ENCODE measurements at regions not wholly inside any gene's neighbourhood (a gene's known extent, or its start where the extent isn't known, plus 50 kb on each side); places are given as distances from the start of the nearest gene placed in this dataset.

DNA sequence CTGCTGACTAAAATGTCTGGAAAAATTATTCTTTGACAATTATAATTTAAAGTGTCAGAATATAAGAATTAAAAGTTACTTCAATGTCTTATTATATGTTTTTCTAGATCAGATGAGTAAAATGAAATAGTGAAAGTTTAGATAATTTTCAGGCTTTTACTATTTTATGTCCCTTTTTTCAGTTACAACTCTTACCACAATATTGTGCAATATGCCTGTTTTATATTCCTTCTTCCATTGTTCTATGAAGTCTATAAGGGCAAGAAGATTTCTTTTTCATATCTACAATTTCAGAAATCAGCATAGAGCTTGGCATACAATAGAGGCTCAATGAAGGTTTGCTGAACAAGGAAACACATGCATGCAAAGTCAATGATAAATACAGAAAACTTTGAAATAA lies 401.2 kb upstream of the HTR1E start:
- intact Hi-C loops (cut with DNase I), result no loop called here
- Histone ChIP-seq H3K4me3 (no peak overlapping the region), H3K4me1 (no peaks in the 10 kb centered on the region), H3K36me3 (no peaks in the 10 kb centered on the region), H3K27ac (no peak overlapping the region), H3K27me3 (no peaks in the 10 kb centered on the region), H3K9me3 (no peaks in the 10 kb centered on the region)
- DNase-seq (no peak), ATAC-seq (no peak)
- TF ChIP-seq, protein P1, sequence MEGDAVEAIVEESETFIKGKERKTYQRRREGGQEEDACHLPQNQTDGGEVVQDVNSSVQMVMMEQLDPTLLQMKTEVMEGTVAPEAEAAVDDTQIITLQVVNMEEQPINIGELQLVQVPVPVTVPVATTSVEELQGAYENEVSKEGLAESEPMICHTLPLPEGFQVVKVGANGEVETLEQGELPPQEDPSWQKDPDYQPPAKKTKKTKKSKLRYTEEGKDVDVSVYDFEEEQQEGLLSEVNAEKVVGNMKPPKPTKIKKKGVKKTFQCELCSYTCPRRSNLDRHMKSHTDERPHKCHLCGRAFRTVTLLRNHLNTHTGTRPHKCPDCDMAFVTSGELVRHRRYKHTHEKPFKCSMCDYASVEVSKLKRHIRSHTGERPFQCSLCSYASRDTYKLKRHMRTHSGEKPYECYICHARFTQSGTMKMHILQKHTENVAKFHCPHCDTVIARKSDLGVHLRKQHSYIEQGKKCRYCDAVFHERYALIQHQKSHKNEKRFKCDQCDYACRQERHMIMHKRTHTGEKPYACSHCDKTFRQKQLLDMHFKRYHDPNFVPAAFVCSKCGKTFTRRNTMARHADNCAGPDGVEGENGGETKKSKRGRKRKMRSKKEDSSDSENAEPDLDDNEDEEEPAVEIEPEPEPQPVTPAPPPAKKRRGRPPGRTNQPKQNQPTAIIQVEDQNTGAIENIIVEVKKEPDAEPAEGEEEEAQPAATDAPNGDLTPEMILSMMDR (IDR thresholded peaks at IDR 0.05), result no peak

DNA sequence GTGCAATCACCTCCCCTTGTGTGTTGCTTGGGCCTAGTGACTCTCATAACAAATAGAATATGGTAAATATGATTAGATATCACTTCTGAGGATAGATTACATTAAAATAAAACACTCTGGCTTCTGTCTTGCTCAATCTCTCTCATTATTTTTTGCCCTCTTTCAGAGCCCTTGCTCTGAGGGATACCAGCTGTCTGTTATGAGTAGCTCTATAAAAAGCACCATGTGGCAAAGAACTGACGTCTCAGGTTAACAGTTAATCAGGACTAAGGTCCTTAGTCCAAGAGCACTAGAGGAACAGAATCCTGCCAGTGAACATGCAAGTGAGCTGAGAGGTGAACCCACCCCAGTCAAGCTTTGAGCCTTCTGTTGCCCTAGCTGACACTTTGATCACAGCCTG lies 402.2 kb upstream of the HTR1E start:
- Histone ChIP-seq H3K4me3 (no peak overlapping the region), H3K27me3 (no peaks in the 10 kb centered on the region), H3K9me3 (no peaks in the 10 kb centered on the region), H3K4me1 (no peaks in the 10 kb centered on the region), H3K36me3 (no peaks in the 10 kb centered on the region), H3K27ac (no peak overlapping the region)
- DNase-seq, result no peak
- TF ChIP-seq, protein P1 (IDR thresholded peaks at IDR 0.05), result no peak
- intact Hi-C loops (cut with DNase I), result no loop called here
- ATAC-seq, result no peak

DNA sequence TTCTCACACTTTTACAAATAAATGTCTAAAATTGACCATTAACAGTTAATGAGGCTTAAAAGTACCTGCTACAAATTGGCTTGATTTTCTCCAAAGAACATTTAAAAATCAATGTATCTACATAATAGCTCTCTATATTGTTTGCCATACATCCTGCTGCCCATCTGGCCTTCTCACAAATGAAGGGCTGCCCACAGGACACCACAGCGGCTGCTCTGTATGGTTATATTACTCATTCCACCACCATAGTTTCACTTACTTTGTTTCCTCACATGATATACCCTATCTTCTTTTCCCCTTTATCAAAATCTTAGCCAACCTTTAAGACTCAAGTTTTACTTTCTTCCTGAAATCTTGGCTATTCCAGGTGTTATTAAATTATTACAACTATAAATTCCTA lies 407.7 kb upstream of the HTR1E start:
- TF ChIP-seq, protein P1 (IDR thresholded peaks at IDR 0.05), result no peak
- H3K27ac ChIP-seq, result no peak overlapping the region
- no peaks in the 10 kb centered on the region for H3K4me1 ChIP-seq
- intact Hi-C loops (cut with DNase I), result no loop called here
- no peaks in the 10 kb centered on the region for H3K27me3 ChIP-seq
- no peak overlapping the region for H3K4me3 ChIP-seq
- no peak for DNase-seq
- H3K9me3 ChIP-seq, result no peaks in the 10 kb centered on the region
- no peaks in the 10 kb centered on the region for H3K36me3 ChIP-seq
- no peak for ATAC-seq

DNA sequence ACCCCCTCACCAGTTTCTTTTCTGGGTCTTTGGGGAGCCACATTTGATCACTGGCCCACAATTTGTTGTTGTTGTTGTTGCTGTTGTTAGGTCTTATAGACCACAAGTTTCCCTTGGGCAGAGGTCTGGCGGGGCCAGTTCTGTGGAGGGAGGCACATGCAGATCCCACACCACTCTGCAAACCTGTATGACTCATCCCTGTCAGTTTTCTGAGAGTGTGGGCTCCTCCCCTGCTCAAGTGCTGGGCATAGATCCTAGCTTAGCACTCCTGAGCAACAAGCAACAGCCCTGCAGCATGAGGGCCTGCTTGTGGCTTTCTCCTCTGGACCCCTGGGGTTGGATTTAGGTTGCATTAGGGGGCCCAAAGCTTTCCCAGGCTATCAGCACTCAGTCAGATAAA lies 411.1 kb upstream of the HTR1E start:
- H3K27ac ChIP-seq, result no peak overlapping the region
- H3K9me3 ChIP-seq, result no peaks in the 10 kb centered on the region
- no peaks in the 10 kb centered on the region for H3K27me3 ChIP-seq
- no peak overlapping the region for H3K4me3 ChIP-seq
- no peaks in the 10 kb centered on the region for H3K4me1 ChIP-seq
- ATAC-seq (no peak), DNase-seq (no peak)
- TF ChIP-seq, protein P1 (IDR thresholded peaks at IDR 0.05), result no peak
- no peaks in the 10 kb centered on the region for H3K36me3 ChIP-seq
- intact Hi-C loops (cut with DNase I), result no loop called here

DNA sequence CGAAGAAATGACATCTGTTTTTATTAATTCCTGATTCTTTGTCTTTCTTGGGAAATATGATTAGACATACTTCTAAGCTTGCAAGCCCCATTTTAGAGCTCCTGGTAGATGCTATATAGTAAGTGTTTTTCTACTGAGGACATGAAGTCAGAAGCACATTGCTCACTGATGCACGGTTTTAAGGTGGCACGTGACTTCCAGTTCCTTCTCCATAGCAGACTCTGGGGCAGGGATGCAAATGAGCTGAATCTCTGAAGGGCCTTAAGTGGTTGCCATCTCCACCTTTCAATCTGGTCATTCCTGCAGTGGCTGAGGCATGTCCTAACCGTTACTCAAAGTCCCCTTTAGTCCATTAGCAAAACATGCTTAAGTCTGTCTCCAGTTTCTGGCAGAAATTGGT lies 421.2 kb upstream of the HTR1E start:
- intact Hi-C loops (cut with DNase I), result no loop called here
- Histone ChIP-seq H3K4me3 (no peak overlapping the region), H3K9me3 (peaks cover 3% of the 10 kb centered on the region), H3K4me1 (no peaks in the 10 kb centered on the region), H3K27ac (no peak overlapping the region), H3K36me3 (no peaks in the 10 kb centered on the region), H3K27me3 (no peaks in the 10 kb centered on the region)
- TF ChIP-seq, protein P1 (IDR thresholded peaks at IDR 0.05), result no peak
- ATAC-seq (no peak), DNase-seq (no peak)

DNA sequence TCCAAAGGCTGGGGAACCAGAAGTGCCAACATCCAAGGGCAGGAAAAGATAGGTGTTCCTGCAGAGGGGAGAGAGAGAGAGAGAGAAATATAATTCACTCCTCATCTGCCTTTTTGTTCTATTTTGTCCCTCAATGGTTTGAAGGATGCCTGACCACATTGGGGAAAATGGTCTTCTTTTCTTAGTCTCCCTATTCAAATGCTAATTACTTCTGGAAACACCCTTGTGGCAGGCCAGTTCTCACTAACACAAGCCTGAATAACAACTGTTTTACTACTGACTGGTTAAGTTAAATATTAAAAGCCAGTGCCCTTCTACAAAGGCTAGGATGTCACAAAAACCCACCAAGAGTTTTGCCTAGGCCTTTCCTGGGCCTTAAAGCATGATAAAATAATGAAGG lies 425.4 kb upstream of the HTR1E start:
- no peaks in the 10 kb centered on the region for H3K9me3 ChIP-seq
- no peaks in the 10 kb centered on the region for H3K4me1 ChIP-seq
- TF ChIP-seq, protein P1 (IDR thresholded peaks at IDR 0.05), result no peak
- no peak overlapping the region for H3K27ac ChIP-seq
- intact Hi-C loops (cut with DNase I), result no loop called here
- ATAC-seq (no peak), DNase-seq (no peak)
- no peaks in the 10 kb centered on the region for H3K36me3 ChIP-seq
- no peak overlapping the region for H3K4me3 ChIP-seq
- no peaks in the 10 kb centered on the region for H3K27me3 ChIP-seq
